CD4-positive, alpha-beta T cell treated with Interferon alpha-2 for 1 hour (primary cell): ENCODE measurements at regions not wholly inside any gene's neighbourhood (a gene's known extent, or its start where the extent isn't known, plus 50 kb on each side); places are given as distances from the start of the nearest gene placed in this dataset.
"Not testable (repeated sequence)": the region's sequence is repeated elsewhere in the genome, so short reads cannot be mapped to it uniquely, and the experiment has no call there.

ENCODE experiments used
- DNase-seq, 2 donors: peaks; one replicate each; pipeline ENCODE4 v3.0.0-alpha.2; 2020 to 2022

DNA sequence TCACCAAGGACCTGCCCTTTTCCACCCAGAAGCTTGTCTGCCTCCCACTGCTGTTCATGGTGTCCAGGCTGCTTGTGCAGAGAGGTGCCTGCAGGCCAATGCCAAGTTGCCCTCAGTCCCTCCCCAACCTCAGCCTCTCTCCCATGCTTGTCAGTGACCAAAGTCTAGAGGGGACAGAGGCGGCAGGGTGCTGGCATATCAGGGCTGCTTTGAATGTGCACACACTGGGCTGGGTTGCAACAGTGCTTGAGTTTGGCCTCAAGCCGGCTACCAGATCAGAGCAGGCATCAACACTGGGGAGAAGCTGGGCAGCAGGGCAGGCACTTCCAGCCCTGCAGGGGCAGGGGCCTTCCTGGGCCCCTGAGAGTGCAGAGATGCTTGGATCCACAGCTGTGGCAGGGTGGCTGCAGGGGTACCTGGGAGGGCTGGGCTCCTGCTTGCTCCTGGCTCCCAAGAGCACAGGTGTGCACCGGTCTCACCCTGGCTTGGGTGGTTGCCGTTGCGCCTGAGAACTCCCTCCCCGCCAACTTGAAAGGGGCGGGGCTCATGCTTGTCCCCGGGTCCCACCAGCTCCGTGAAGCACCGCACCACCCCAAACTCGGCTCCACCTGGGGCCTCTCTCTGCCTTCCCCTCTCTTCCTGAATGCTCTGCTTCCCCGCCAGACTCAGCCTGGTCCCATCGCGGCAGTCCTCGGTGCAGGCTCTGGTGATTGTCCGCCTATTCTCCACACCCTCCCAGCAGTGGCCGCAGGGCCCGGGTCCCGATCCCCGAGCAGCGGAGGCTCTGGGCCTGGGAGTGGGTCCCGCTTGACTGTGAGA, 1681.9 kb upstream of the ADGRL3 start:
- DNase-seq: no peak

GRCh38 chr4:59525885-59526284, 1674.2 kb upstream of the ADGRL3 start:
- DNase-seq: no peak

- no peak for DNase-seq
Measured at GRCh38 chr4:59535541-59535940, 1664.6 kb upstream of the ADGRL3 start.

GRCh38 chr4:59536428-59536827, 1663.7 kb upstream of the ADGRL3 start:
- no peak for DNase-seq

DNA sequence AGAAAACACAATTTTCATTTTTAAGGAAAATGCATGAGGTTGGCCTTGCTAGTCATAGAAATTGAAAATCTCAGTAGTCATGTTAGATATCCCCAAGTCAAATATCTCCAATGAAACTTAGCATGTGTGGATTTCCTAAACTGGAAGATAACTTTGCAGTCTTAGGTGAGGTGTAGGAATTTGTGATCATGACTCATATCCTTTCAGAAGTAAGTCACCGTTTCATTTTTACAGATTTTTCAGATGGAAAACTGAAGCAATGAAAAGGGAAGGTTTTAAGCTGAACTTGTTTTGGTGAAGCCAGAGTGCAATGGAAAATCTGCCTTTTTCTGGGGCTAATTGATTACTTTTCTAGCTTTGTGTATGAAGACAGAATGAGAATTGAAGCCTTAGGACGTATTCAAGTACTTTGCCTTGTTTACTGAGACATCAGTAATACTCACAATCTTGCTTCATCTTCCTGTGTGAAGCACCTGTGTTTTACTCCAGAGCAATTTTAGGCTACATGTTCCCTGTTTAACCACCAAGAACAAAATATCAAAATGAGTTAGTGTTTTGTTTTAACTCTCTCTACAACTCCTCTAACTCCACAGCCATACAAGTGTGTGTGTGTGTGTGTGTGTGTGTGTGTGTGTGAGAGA, 1662.8 kb upstream of the ADGRL3 start:
- no peak for DNase-seq

GRCh38 chr4:59539401-59539800, 1660.7 kb upstream of the ADGRL3 start:
- no peak for DNase-seq

- no peak for DNase-seq
Measured at GRCh38 chr4:59540311-59540710, 1659.8 kb upstream of the ADGRL3 start.

- DNase-seq: no peak
Measured at GRCh38 chr4:59553063-59553720, 1646.9 kb upstream of the ADGRL3 start.

DNA sequence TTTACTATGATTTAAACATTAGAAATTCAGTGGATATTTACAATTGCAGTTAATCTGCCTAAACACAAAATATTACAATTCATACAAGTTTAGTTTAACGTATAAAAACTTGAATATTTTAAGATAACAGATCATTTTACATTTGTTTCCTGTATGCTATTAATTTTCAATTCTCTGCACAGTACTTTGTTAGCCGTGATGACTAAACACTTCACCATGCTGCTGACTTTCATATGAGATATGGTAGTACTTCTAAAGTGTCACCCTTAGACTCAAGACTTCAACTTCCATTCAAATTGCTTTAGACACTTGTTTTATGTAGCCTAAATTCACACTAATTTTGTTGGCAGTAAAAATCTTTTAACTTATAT, 1646.4 kb upstream of the ADGRL3 start:
- no peak for DNase-seq

GRCh38 chr4:59556191-59556590, 1643.9 kb upstream of the ADGRL3 start:
- not testable (repeated sequence) for DNase-seq

- not testable (repeated sequence) for DNase-seq
Measured at GRCh38 chr4:59560141-59560648, 1639.9 kb upstream of the ADGRL3 start.

- DNase-seq: no peak
Measured at GRCh38 chr4:59565836-59566235, 1634.3 kb upstream of the ADGRL3 start.

- no peak for DNase-seq
Measured at GRCh38 chr4:59570860-59571476, 1629.2 kb upstream of the ADGRL3 start.

DNA sequence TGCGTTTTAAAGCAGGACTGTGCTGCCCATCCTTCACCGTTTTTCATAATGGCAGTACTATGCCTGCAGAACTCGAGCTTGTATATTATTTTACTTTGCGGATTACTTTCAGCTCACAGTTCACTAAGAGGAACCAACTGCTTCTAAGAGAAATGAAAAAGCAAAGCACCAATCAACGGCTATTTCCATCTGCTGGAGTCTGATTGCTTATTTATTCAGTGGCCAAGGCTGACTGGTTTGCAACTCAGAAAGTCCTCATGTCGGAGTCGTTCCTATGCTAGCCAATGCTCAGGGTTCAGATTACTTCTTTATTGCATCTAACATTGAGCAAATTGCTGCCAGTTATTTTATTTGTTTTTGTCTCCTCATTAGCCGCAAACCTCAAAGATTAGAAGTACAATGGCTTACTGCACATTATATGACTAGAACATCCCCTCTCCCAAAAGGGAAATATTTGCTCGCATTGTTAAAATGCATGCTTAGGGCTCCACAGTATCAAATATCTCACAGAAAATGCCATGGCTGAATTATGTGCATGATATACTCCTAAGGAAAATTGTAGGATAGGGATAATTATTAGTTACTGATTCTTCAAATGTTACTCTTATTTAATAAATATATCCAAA, 1628.2 kb upstream of the ADGRL3 start:
- no peak for DNase-seq

GRCh38 chr4:59583845-59584568, 1616.1 kb upstream of the ADGRL3 start:
- no peak for DNase-seq

DNA sequence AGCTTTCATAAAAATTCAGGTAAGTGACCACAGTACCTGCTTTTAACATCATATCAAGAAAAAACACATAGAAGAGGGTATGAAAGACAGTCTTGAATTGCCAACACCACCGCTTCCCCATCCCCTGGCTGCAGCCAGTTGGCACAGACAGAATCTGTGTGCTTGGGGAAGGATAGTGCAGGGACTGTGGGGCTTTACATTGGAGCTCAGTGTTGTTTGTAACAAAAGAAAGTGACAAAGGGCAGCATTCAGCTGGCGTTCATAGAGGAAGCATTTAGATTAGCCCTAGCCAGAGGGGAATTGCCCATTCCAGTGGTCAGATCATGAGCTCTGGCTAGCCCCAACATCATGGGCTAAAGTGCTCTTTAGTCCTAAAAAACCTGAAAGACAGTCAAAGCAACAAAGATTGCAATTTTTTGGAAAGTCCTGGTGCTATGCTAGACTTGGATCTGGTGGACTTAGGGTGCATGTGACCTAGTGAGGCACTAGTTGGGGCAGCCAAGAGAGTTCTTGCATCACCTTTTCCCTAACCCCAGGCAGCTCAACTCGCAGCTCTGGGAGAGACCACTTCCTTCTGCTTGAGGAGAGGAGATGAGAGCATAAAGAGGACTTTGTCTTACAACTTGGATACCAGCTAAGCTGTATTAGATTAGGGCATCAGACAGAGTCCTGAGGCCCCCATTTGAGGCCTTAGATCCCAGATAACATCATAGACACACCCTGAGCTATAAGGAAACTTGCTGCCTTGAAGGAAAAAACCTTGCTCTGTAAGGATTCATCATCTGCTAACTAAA, 1602.4 kb upstream of the ADGRL3 start:
- no peak for DNase-seq

- DNase-seq: no peak
Measured at GRCh38 chr4:59598330-59598618, 1601.9 kb upstream of the ADGRL3 start.

DNA sequence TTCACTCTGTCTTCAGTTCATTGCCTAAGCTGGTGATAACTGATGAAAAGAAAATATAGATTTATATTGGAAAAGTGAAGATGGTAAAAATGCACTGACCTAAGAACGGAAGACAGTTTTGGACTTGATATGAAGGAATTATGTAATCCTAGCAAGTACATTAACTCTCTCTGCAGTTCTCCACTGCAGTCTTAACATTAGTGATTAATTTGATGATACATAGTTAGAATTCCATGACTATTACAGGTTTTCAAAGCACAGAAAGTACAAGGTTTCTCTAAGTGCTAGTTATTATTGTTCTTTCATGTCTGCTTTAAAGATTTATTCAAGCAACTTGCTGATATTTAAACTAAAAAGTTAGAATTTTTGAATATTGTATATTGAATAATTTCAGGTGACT, 1591.7 kb upstream of the ADGRL3 start:
- no peak for DNase-seq

DNA sequence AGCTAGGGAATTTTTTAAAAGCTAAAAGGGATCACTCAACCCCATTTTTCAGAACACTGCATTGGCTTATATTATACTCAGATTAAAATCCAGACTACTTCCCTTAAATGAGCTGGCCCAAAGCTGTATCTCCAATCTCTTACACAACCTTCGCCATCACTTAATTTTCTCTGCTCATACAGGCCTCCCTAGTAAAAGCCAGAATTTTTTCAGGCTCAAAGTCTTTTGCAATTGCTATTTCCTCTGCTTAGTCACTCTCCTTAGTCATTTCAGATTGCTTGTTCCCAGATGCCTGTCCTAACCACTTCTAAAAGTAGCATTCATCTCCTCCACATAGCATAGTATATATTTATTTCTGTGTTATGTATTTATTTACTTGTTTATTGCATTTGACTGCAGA, 1587.9 kb upstream of the ADGRL3 start:
- DNase-seq: no peak

DNA sequence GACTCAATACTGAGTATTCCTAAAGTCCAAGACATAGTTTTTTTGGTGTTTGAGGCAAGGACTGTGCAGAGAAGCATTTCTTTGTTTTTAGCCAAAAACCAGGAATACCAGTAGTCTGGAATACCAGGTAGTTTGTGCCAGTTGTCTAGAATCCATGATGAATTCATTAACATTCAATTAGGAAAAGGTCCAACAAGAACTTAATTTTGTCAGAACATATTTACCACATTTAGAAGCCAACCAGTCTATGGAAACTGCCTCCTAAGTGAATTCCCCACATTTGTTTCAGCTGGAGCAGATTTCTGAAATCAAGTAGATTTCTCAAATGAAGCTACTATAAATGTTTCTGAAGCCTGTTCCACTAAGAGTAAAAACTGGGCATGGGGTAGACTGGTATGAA, 1584.8 kb upstream of the ADGRL3 start:
- no peak for DNase-seq

DNA sequence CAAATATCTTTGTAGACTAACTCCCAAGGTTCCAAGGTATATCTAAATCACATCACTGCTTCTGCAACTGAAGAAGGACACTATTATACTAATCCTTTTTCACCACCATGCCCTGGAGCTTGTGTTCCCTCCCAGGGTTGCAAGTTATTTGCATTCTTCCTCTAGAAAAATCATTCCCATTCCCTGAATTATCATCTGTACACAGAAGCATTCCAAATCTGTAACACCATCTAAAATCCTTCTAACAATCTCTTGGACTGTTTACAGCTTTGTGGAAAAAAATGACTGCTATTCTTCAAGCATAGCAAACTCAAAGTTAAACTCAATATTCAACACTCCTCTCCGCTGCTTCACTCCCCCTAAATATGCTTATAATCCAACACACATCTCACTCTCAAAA, 1570.8 kb upstream of the ADGRL3 start:
- DNase-seq: no peak

GRCh38 chr4:59630235-59630634, 1569.9 kb upstream of the ADGRL3 start:
- DNase-seq: no peak
